HG02623 (cell line): ENCODE measurements at regions not wholly inside any gene's neighbourhood (a gene's known extent, or its start where the extent isn't known, plus 50 kb on each side); places are given as distances from the start of the nearest gene placed in this dataset.

Source experiments
- ATAC-seq: cut with Tn5 transposase; IDR thresholded peaks from one replicate; pipeline ENCODE4 v1.9.1; 2021; ENCODE audit warnings: moderate library complexity; ENCODE audit not compliant: unreplicated experiment

GRCh38 chr10:129075927-129076326, 391.1 kb upstream of the MGMT start:
- no peak for ATAC-seq

- ATAC-seq: no peak
Measured at GRCh38 chr10:129078346-129078745, 388.7 kb upstream of the MGMT start.

GRCh38 chr10:129078746-129079145, 388.3 kb upstream of the MGMT start:
- no peak for ATAC-seq

- no peak for ATAC-seq
Measured at GRCh38 chr10:129079705-129080104, 387.3 kb upstream of the MGMT start.

- no peak for ATAC-seq
Measured at GRCh38 chr10:129085811-129086210, 381.2 kb upstream of the MGMT start.

- ATAC-seq: no peak
Measured at GRCh38 chr10:129089341-129089740, 377.7 kb upstream of the MGMT start.

GRCh38 chr10:129090165-129090564, 376.9 kb upstream of the MGMT start:
- no peak for ATAC-seq

GRCh38 chr10:129090618-129091366, 376.2 kb upstream of the MGMT start:
- ATAC-seq: no peak

GRCh38 chr10:129093641-129094040, 373.4 kb upstream of the MGMT start:
- ATAC-seq: no peak

- no peak for ATAC-seq
Measured at GRCh38 chr10:129094233-129094632, 372.8 kb upstream of the MGMT start.

GRCh38 chr10:129094861-129095260, 372.2 kb upstream of the MGMT start:
- ATAC-seq: no peak

GRCh38 chr10:129095680-129096064, 371.4 kb upstream of the MGMT start:
- ATAC-seq: no peak

GRCh38 chr10:129096065-129096984, 370.7 kb upstream of the MGMT start:
- ATAC-seq: no peak

GRCh38 chr10:129097776-129098330, 369.2 kb upstream of the MGMT start:
- ATAC-seq: no peak

GRCh38 chr10:129098517-129098916, 368.5 kb upstream of the MGMT start:
- no peak for ATAC-seq

- ATAC-seq: no peak
Measured at GRCh38 chr10:129099486-129099885, 367.6 kb upstream of the MGMT start.

GRCh38 chr10:129099992-129100391, 367.0 kb upstream of the MGMT start:
- ATAC-seq: no peak

- no peak for ATAC-seq
Measured at GRCh38 chr10:129101232-129101980, 365.6 kb upstream of the MGMT start.

- no peak for ATAC-seq
Measured at GRCh38 chr10:129102906-129103693, 363.9 kb upstream of the MGMT start.
